Heart left ventricle (tissue), 16 donors: ENCODE measurements at regions not wholly inside any gene's neighbourhood (a gene's known extent, or its start where the extent isn't known, plus 50 kb on each side); places are given as distances from the start of the nearest gene placed in this dataset.
"Not testable (repeated sequence)": the region's sequence is repeated elsewhere in the genome, so short reads cannot be mapped to it uniquely, and the experiment has no call there.

Experiments
- ATAC-seq, 4 donors: fragments of 200-7000 bp; cut with Tn5 transposase; one replicate each; pipeline ENCODE4 v1.9.1; 2020 to 2022; ENCODE audit warnings: moderate library complexity in 4 of 4, mild to moderate bottlenecking in 3 of 4, moderate number of reproducible peaks in 1 of 4
- DNase-seq, 5 donors: peaks; one replicate each; pipeline ENCODE4 v3.0.0-alpha.2; 2020
- H3K27ac ChIP-seq, 12 donors: fragments of 200-600 bp; sonication (generic) in 4 of 12; one replicate each; pipeline versions ENCODE4 v1.5.0 to v1.8.0; 2016 to 2022; ENCODE audit warnings: mild to moderate bottlenecking in 2 of 12
- H3K27me3 ChIP-seq, 9 donors: fragments of 200-600 bp; sonication (generic) in 2 of 9; one replicate each; pipeline versions ENCODE4 v1.5.1 to v1.8.0; 2016 to 2022; ENCODE audit warnings: mild to moderate bottlenecking in 3 of 9
- H3K36me3 ChIP-seq, 9 donors: fragments of 200-600 bp; sonication (generic) in 2 of 9; one replicate each; pipeline versions ENCODE4 v1.5.0 to v1.8.0; 2018 to 2022; ENCODE audit warnings: mild to moderate bottlenecking in 2 of 9
- H3K4me1 ChIP-seq, 12 donors: fragments of 200-600 bp; sonication (generic) in 4 of 12; one replicate each; pipeline versions ENCODE4 v1.5.0 to v1.8.0; 2016 to 2022; ENCODE audit warnings: mild to moderate bottlenecking in 3 of 12
- H3K4me3 ChIP-seq, 12 donors: fragments of 200-600 bp; sonication (generic) in 4 of 12; one replicate each; pipeline versions ENCODE4 v1.5.0 to v1.8.0; 2017 to 2022; ENCODE audit warnings: mild to moderate bottlenecking in 9 of 12, moderate library complexity in 4 of 12
- H3K9me3 ChIP-seq, 12 donors: fragments of 200-600 bp; sonication (generic) in 4 of 12; one replicate each; pipeline versions ENCODE4 v1.5.0 to v1.8.0; 2016 to 2022; ENCODE audit warnings: mild to moderate bottlenecking in 1 of 12
- CTCF ChIP-seq, 12 donors: fragments of 200-600 bp; sonication (generic) in 4 of 12; IDR thresholded peaks; one replicate each; pipeline versions ENCODE4 v1.5.0 to v1.8.0; 2018 to 2022; ENCODE audit warnings: antibody characterized with exemption in 12 of 12, mild to moderate bottlenecking in 5 of 12
- POLR2A ChIP-seq, 2 donors: fragments of 450-650 bp; IDR thresholded peaks; one replicate each; pipeline ENCODE4 v1.6.1; 2017; ENCODE audit warnings: antibody characterized with exemption in 2 of 2, mild to moderate bottlenecking in 2 of 2, moderate library complexity in 2 of 2
- WGBS, 4 donors: extraction: QIAGEN DNeasy Blood & Tissue Kit in 2 of 4; methylation state at CpG; one replicate each; pipeline versions ENCODE4 v1.1.5 to v1.1.7; 2013 to 2018; 5-methylcytosine and 5-hydroxymethylcytosine counted together
- intact Hi-C, 10 donors: fragments of 100-400 bp; cut with DNase I; formaldehyde crosslinking; loops; one replicate each; pipeline versions ENCODE4 v1.11.1 to v1.14.2; 2022
- donor health status: ischemic (EF 13 %, LVEDD 7.1; RV severe dilation, severe dysfunction).
- donor health status: healthy with polysubstance abuse.
- donor health status: DM: no; HTN: yes; CAD: no.
- donor health status: DM: no; HTN: no; CAD: no.
- donor health status: ischemic (EF 25% LVEDD 6.9; RV normal size, moderate dysfunction).
- donor health status: ischemic (EF 25% LVEDD 5.7; RV mildly dilated, moderate dysfunction).
- donor health status: healthy.
- donor health status: DM: yes; HTN: yes; CAD: no.
- donor health status: ischemic (EF 35%, LVEDD 5.7; RV mildly dilated, moderate dysfunction).
- donor health status: nonischemic (EF 11% LVEDD 7.7; RV severe dilation, severe dysfunction).
- donor health status: DM: yes; HTN: yes; CAD: no.
- donor health status: PGD.
- donor health status: ischemic (EF 29% LVEDD 5.4; RV normal size, mild dysfunction).
- donor health status: nonischemic (EF 23%, LVEDD 6.1; RV moderate dilation, normal function).

GRCh38 chr1:222181191-222181590 lies 366.7 kb downstream of the HHIPL2 start:
- H3K4me1 ChIP-seq = no peaks in the 10 kb centered on the region
- no peak overlapping the region for H3K27ac ChIP-seq
- H3K36me3 ChIP-seq = no peaks in the 10 kb centered on the region
- DNase-seq = no peak
- H3K4me3 ChIP-seq = no peak overlapping the region
- TF ChIP-seq CTCF (IDR thresholded peaks at IDR 0.05) (no peak), POLR2A (IDR thresholded peaks at IDR 0.05) (no peak)
- no peak for ATAC-seq
- 44 to 88% (median 69%) methylated on average over 1 of the region's 1 CpG for WGBS, 4 donors
- intact Hi-C loops = no loop called here
- H3K27me3 ChIP-seq = no peaks in the 10 kb centered on the region
- H3K9me3 ChIP-seq = peaks cover 0 to 8% (median 0%) of the 10 kb centered on the region in 12 donors

- H3K4me3 ChIP-seq, H3K4me1 ChIP-seq, DNase-seq, H3K27me3 ChIP-seq, H3K36me3 ChIP-seq, ATAC-seq, H3K27ac ChIP-seq: not testable (repeated sequence)
- WGBS, 4 donors = 74 to 80% (median 77%) methylated on average over 4 of the region's 4 CpGs
- peaks cover 0 to 17% (median under 1%) of the 10 kb centered on the region in 12 donors for H3K9me3 ChIP-seq
- intact Hi-C loops = loop anchor here in 3 of 10 donors (10.0 kb wide), 3 partner anchors 277 to 633 kb away; no protein-coding TSS in a partner anchor
These were observed 370.4 kb downstream of the HHIPL2 start for GRCh38 chr1:222177496-222177895.

- ATAC-seq (peak in 3 of 4 donors; percentile 28 to 75 (median 67)), DNase-seq (no peak)
- Histone ChIP-seq H3K4me3 (no peak overlapping the region), H3K4me1 (no peaks in the 10 kb centered on the region), H3K27me3 (no peaks in the 10 kb centered on the region), H3K27ac (no peak overlapping the region), H3K9me3 (peaks cover 0 to 30% (median 6%) of the 10 kb centered on the region in 12 donors), H3K36me3 (no peaks in the 10 kb centered on the region)
- TF ChIP-seq CTCF (IDR thresholded peaks at IDR 0.05) (peak; percentile 29 to 58 (median 41)), POLR2A (IDR thresholded peaks at IDR 0.05) (no peak)
- 38 to 49% (median 43%) methylated on average over 2 of the region's 2 CpGs for WGBS, 4 donors
- intact Hi-C loops = loop anchor here in 6 of 10 donors (5.0 to 10.0 kb wide), 6 partner anchors 284 to 694 kb away; partner anchors contain the start of gene DUSP10 (in 1 of the 6)
These were observed 376.9 kb downstream of the HHIPL2 start for GRCh38 chr1:222171005-222171404.

- 71 to 92% (median 83%) methylated on average over 1 of the region's 1 CpG for WGBS, 4 donors
- Histone ChIP-seq H3K27ac (no peak overlapping the region), H3K36me3 (no peaks in the 10 kb centered on the region), H3K4me1 (no peaks in the 10 kb centered on the region), H3K27me3 (no peaks in the 10 kb centered on the region), H3K9me3 (peaks cover 0 to 30% (median 6%) of the 10 kb centered on the region in 12 donors), H3K4me3 (no peak overlapping the region)
- no peak for TF ChIP-seq CTCF (IDR thresholded peaks at IDR 0.05)
- TF ChIP-seq POLR2A (IDR thresholded peaks at IDR 0.05) = no peak
- no peak for DNase-seq
- intact Hi-C loops = loop anchor here in 7 of 10 donors (5.0 to 10.0 kb wide), 7 partner anchors 166 to 694 kb away; partner anchors contain the start of gene DUSP10 (in 2 of the 7)
- no peak for ATAC-seq
These were observed 379.3 kb downstream of the HHIPL2 start for GRCh38 chr1:222168621-222169020.

GRCh38 chr1:222167896-222168295 lies 380.0 kb downstream of the HHIPL2 start:
- 74 to 86% (median 80%) methylated on average over 1 of the region's 1 CpG for WGBS, 4 donors
- ATAC-seq (no peak), DNase-seq (no peak)
- intact Hi-C loops = loop anchor here in 7 of 10 donors (2.0 to 10.0 kb wide), 8 partner anchors 166 to 693 kb away; partner anchors contain the start of gene DUSP10 (in 3 of the 7)
- no peak overlapping the region for H3K27ac ChIP-seq
- H3K4me1 ChIP-seq = no peaks in the 10 kb centered on the region
- no peaks in the 10 kb centered on the region for H3K36me3 ChIP-seq
- no peaks in the 10 kb centered on the region for H3K27me3 ChIP-seq
- H3K4me3 ChIP-seq = no peak overlapping the region
- TF ChIP-seq CTCF (IDR thresholded peaks at IDR 0.05) = no peak
- no peak for TF ChIP-seq POLR2A (IDR thresholded peaks at IDR 0.05)
- H3K9me3 ChIP-seq = peaks cover 0 to 25% (median 6%) of the 10 kb centered on the region in 12 donors
